ENCODE measurements at regions not wholly inside any gene's neighbourhood (a gene's known extent, or its start where the extent isn't known, plus 50 kb on each side); places are given as distances from the start of the nearest gene placed in this dataset.

GRCh38 chr2:160942476-160943142, 217.6 kb upstream of the TANK start:
- TF ChIP-seq, protein P1, sequence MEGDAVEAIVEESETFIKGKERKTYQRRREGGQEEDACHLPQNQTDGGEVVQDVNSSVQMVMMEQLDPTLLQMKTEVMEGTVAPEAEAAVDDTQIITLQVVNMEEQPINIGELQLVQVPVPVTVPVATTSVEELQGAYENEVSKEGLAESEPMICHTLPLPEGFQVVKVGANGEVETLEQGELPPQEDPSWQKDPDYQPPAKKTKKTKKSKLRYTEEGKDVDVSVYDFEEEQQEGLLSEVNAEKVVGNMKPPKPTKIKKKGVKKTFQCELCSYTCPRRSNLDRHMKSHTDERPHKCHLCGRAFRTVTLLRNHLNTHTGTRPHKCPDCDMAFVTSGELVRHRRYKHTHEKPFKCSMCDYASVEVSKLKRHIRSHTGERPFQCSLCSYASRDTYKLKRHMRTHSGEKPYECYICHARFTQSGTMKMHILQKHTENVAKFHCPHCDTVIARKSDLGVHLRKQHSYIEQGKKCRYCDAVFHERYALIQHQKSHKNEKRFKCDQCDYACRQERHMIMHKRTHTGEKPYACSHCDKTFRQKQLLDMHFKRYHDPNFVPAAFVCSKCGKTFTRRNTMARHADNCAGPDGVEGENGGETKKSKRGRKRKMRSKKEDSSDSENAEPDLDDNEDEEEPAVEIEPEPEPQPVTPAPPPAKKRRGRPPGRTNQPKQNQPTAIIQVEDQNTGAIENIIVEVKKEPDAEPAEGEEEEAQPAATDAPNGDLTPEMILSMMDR (IDR thresholded peaks at IDR 0.05), result no peak
- TF ChIP-seq POLR2AphosphoS5 (IDR thresholded peaks at IDR 0.05), result no peak
- TF ChIP-seq POLR2A (IDR thresholded peaks at IDR 0.05), result no peak

Measured in breast epithelium (tissue), 3 donors.